Epithelial cell of proximal tubule (primary cell): ENCODE measurements at regions not wholly inside any gene's neighbourhood (a gene's known extent, or its start where the extent isn't known, plus 50 kb on each side); places are given as distances from the start of the nearest gene placed in this dataset.

Experiments
- DNase-seq: peaks from one replicate; pipeline ENCODE4 v3.0.0-alpha.2; 2011; ENCODE audit warnings: low read depth
- H3K4me3 ChIP-seq: 2 replicates; pipeline ENCODE4 v1.5.1; 2011; ENCODE audit warnings: low read depth, mild to moderate bottlenecking, low read length
- CTCF ChIP-seq: conservative IDR thresholded peaks from 2 replicates; pipeline ENCODE4 v1.5.1; 2012; ENCODE audit warnings: low read depth, mild to moderate bottlenecking, low read length

- H3K4me3 ChIP-seq, result no peak overlapping the region
- DNase-seq, result no peak
- TF ChIP-seq CTCF, result no peak
Observed at GRCh38 chr9:107632661-107633060, 143.1 kb upstream of the KLF4 start.

DNA sequence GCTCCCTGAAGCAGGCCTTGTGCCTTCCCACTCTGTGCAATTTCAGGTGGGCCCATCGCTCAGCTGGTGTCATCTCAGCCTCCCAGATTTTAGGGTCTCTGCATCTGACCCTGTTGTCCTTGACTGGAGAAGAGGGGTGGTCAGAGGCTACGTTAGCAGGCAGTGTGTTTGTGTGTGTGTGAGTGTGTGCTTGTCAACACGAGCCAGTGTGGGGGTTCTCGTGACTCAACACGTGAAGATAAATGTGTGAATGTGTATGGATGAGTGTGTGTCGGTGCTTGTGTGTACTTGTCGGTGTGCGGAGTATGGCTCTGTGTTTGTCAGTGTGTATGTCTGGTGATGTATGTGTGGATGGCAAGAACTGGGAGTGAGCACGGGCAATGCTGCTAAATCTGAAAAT lies 142.6 kb upstream of the KLF4 start:
- no peak for TF ChIP-seq CTCF
- DNase-seq, result no peak
- H3K4me3 ChIP-seq, result no peak overlapping the region

DNA sequence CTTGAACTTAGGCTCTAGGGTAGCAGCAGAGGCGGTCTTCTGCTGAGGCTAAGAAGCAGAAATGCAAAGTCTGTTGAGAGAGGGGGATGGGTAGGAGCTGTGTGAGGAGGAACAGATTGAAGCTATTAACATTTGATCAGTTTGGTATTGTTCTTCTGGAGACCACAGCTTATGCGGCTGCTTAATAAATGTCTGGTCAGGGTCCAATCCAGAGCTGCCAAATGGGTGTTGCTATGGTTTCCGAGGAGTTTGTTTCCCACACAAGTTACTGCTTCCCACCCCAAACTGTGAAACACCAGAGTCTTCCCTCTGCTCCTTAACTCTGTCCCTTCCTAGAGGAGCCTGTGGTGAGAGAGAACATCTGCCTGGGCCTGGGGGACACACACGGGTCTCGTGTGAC lies 142.2 kb upstream of the KLF4 start:
- TF ChIP-seq CTCF, result no peak
- no peak overlapping the region for H3K4me3 ChIP-seq
- DNase-seq, result no peak

DNA sequence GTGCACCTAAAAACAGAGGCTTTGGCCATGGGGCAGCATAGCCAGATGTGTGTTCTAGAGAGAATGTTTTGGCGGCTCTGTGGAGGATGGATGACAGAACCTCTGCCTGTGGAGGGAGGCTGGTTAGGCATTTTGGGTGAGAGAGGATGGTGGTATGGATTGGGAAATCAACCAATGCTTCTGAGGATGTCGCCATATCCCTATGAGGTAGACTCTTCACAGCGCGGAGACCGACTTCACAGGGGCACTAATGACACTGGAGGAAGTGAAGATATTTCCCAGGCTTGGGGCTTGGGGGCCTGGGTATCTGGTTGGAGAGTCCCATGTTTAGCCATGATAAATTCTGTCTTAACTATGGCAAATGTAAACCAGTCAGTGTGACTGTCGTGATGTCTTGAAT lies 140.6 kb upstream of the KLF4 start:
- no peak for TF ChIP-seq CTCF
- DNase-seq, result no peak
- no peak overlapping the region for H3K4me3 ChIP-seq

DNA sequence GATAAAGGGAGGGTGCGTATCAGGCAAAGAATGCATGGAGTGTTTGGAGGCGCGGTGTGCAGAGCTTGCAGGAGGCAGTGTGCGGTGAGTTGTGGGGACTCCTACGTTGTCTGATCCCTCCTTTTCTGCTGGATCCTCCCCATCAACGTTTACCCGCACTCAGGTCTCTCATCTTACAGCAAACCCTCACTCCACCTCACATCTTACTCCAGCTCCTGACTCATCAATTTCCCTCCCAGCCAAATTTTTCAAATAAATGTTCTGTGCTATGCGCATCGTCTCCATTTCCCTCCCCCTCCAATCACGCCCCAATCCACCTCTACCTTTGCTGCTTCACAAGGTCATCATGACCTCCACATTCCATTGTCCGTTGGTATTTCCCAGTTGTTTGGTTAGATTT lies 138.9 kb upstream of the KLF4 start:
- no peak overlapping the region for H3K4me3 ChIP-seq
- no peak for TF ChIP-seq CTCF
- no peak for DNase-seq

GRCh38 chr9:107627781-107628180 lies 138.2 kb upstream of the KLF4 start:
- TF ChIP-seq CTCF, result no peak
- H3K4me3 ChIP-seq, result no peak overlapping the region
- DNase-seq, result no peak

GRCh38 chr9:107626118-107626517 lies 136.5 kb upstream of the KLF4 start:
- no peak overlapping the region for H3K4me3 ChIP-seq
- no peak for DNase-seq
- no peak for TF ChIP-seq CTCF
